MG63 (cell line): ENCODE measurements at regions not wholly inside any gene's neighbourhood (a gene's known extent, or its start where the extent isn't known, plus 50 kb on each side); places are given as distances from the start of the nearest gene placed in this dataset.

Experiments
- DNase-seq: peaks from one replicate; pipeline ENCODE4 v3.0.0-alpha.2; 2020
- H3K27me3 ChIP-seq: fragments of 250-450 bp; sonication (Bioruptor Pico); 2 replicates; pipeline ENCODE4 v1.5.1; 2020; ENCODE audit warnings: mild to moderate bottlenecking, moderate library complexity
- H3K36me3 ChIP-seq: fragments of 250-450 bp; sonication (Bioruptor Pico); 2 replicates; pipeline ENCODE4 v1.5.1; 2020; ENCODE audit warnings: mild to moderate bottlenecking, moderate library complexity
- H3K4me3 ChIP-seq: fragments of 250-450 bp; sonication (Bioruptor Pico); 2 replicates; pipeline ENCODE4 v1.5.1; 2020; ENCODE audit warnings: mild to moderate bottlenecking, moderate library complexity
- H3K9me3 ChIP-seq: fragments of 250-450 bp; sonication (Bioruptor Pico); 2 replicates; pipeline ENCODE4 v1.5.1; 2020; ENCODE audit warnings: mild to moderate bottlenecking, moderate library complexity

DNA sequence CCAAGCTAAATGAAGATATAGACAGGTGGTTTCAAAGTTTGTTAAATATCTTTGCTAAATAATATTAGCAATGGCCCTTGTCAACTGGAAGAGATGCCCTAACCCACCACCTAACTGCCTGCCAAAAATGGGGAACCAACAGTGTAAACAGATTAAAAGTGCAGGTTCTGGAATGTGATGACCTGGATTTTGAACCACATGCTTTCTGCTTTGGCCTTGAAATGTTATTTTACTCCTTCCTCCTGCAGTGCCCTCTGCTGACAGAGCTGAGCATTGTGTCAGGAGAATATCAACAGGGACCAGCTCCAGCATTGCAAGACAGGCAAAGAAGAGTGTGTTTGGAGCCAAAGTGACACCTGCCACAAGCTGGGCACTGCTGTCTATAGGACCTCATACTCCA is 226.6 kb downstream of the MYLK4 start:
- no peaks in the 10 kb centered on the region for H3K9me3 ChIP-seq
- no peaks in the 10 kb centered on the region for H3K27me3 ChIP-seq
- H3K36me3 ChIP-seq = no peaks in the 10 kb centered on the region
- DNase-seq = no peak
- H3K4me3 ChIP-seq = no peak overlapping the region

- H3K36me3 ChIP-seq = no peaks in the 10 kb centered on the region
Observed at GRCh38 chr6:2523061-2523460, 227.7 kb downstream of the MYLK4 start.

GRCh38 chr6:2522521-2522920 is 228.2 kb downstream of the MYLK4 start:
- Histone ChIP-seq H3K4me3 (no peak overlapping the region), H3K36me3 (no peaks in the 10 kb centered on the region), H3K27me3 (no peaks in the 10 kb centered on the region), H3K9me3 (no peaks in the 10 kb centered on the region)
- no peak for DNase-seq

More at GRCh38 chr6:2523061-2523460, 227.7 kb downstream of the MYLK4 start:
- Histone ChIP-seq H3K27me3 (no peaks in the 10 kb centered on the region), H3K4me3 (no peak overlapping the region), H3K9me3 (no peaks in the 10 kb centered on the region)
- DNase-seq = no peak

GRCh38 chr6:2517855-2518473 is 232.8 kb downstream of the MYLK4 start:
- Histone ChIP-seq H3K36me3 (no peaks in the 10 kb centered on the region), H3K4me3 (no peak overlapping the region), H3K9me3 (no peaks in the 10 kb centered on the region), H3K27me3 (no peaks in the 10 kb centered on the region)
- no peak for DNase-seq

DNA sequence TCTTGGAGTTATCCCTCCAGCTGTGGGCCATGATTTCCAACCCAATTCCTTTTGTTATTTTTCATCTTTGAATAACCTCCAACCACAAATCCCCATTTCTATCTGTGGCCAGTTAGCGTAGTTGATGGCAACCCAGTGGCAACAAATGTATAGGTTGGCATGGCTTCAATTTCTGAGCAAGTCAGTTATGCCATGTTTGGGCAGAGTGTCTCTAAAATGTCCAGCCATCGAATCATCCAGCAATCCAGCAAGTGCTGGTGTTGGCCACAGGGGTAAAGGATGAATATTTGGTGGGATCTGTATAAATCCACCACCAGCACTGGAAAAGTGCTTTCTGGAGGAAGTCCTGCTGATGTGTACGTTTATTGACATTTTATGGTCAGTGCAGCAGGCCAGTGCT is 233.3 kb downstream of the MYLK4 start:
- H3K27me3 ChIP-seq = no peaks in the 10 kb centered on the region
- H3K9me3 ChIP-seq = no peaks in the 10 kb centered on the region
- H3K4me3 ChIP-seq = no peak overlapping the region
- DNase-seq = no peak
- no peaks in the 10 kb centered on the region for H3K36me3 ChIP-seq

GRCh38 chr6:2516059-2516458 is 234.7 kb downstream of the MYLK4 start:
- Histone ChIP-seq H3K9me3 (no peaks in the 10 kb centered on the region), H3K4me3 (no peak overlapping the region), H3K36me3 (no peaks in the 10 kb centered on the region), H3K27me3 (no peaks in the 10 kb centered on the region)
- DNase-seq = no peak

DNA sequence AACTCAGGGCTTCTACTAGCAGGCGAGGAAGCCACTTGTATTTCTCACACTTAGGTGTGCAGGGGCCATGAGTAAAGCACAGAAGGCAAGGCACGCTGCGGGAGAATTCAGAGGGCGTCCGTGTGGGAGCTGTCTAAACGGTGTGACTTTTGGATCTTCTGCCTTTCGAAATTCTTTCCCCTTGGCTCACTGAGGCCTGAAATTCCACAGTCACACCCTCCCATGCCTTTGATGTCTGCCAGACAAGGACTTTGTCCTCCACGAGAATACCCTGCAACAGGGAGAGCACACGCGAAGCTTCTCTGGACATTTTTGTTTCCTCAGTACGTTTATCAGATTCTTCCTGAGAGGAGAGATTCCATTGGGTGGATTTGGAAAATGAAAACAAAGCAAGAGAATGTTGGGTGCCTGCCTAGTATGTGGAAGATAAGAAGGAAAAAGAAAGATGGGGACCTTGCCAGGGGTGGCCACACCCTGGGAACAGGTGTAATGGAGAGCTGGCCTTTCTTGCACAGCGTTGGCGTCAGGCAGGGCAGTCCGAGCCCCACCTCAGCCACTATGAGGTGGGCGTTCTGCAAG is 235.7 kb downstream of the MYLK4 start:
- no peak for DNase-seq
- Histone ChIP-seq H3K9me3 (no peaks in the 10 kb centered on the region), H3K36me3 (no peaks in the 10 kb centered on the region), H3K27me3 (no peaks in the 10 kb centered on the region), H3K4me3 (no peak overlapping the region)

DNA sequence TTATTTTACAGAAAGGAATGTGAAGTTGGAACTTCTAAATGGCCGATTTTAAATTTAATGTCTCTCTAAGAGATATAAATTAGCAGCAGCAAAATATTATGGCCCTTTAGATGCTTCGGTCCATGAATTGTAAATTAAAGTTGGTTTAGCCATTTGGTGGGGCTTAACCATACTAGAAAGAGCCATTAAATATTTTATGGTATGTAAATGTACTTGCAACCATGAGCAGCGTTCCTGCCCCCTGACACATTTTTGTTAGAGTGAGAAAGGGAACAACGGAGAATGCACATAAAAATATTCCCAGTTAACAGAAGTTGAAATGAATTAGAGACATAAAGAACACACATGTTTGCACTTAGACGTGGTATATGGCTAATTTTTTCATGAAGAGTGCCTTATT is 237.9 kb downstream of the MYLK4 start:
- DNase-seq = no peak
- Histone ChIP-seq H3K27me3 (no peaks in the 10 kb centered on the region), H3K9me3 (no peaks in the 10 kb centered on the region), H3K36me3 (no peaks in the 10 kb centered on the region), H3K4me3 (no peak overlapping the region)

- DNase-seq = no peak
- Histone ChIP-seq H3K27me3 (no peaks in the 10 kb centered on the region), H3K4me3 (no peak overlapping the region), H3K36me3 (no peaks in the 10 kb centered on the region), H3K9me3 (no peaks in the 10 kb centered on the region)
Observed at GRCh38 chr6:2510316-2510715, 240.4 kb downstream of the MYLK4 start.

- Histone ChIP-seq H3K27me3 (no peaks in the 10 kb centered on the region), H3K36me3 (no peaks in the 10 kb centered on the region), H3K9me3 (no peaks in the 10 kb centered on the region), H3K4me3 (no peak overlapping the region)
- no peak for DNase-seq
Observed at GRCh38 chr6:2509711-2510110, 241.0 kb downstream of the MYLK4 start.

GRCh38 chr6:2508071-2508470 is 242.7 kb downstream of the MYLK4 start:
- Histone ChIP-seq H3K27me3 (no peaks in the 10 kb centered on the region), H3K9me3 (no peaks in the 10 kb centered on the region), H3K4me3 (no peak overlapping the region), H3K36me3 (no peaks in the 10 kb centered on the region)
- DNase-seq = no peak

DNA sequence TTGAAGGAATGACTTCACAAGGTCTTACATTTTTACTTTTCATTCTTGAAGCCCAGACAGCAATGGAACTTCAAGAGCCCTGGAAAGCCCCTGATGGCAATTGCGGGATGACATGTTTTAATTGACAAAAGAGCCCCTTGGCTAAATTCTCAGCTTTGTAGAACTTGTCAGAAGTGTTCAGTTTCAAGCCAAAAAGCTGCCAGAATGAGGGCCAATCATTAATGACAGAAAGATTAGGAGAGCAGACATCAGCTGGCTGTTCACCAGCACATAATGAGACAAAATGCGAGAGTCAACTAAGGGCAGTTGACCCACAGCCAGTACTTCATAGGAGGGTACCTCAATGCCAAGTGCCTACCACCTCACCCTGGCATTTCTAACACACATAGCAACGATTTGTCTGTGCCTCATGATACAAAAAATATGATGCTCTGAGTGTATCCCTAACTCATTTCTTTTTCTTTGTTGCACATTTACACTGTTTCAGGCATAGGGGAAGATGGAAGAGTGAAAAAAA is 243.1 kb downstream of the MYLK4 start:
- H3K9me3 ChIP-seq = no peaks in the 10 kb centered on the region
- no peaks in the 10 kb centered on the region for H3K27me3 ChIP-seq
- H3K4me3 ChIP-seq = no peak overlapping the region
- no peak for DNase-seq
- no peaks in the 10 kb centered on the region for H3K36me3 ChIP-seq

DNA sequence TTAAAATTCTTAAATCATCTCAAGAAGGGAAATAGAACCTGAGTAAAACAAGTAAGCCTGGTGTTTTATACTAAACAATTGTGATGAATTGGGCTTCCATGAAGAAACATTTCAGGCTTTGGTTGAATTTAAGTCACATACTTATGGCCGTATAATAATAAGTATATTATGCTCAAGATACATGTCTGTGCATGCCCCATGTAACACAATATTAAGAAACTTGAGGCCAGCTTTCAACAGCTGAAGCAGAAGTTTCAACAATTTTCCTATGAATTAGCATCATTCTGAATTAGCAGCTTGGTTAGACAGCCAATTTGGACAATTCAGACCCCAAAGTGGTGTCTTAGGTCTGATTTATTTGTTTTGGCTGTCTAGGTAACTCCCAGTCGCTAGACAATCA is 243.7 kb downstream of the MYLK4 start:
- H3K27me3 ChIP-seq = no peaks in the 10 kb centered on the region
- DNase-seq = no peak
- no peaks in the 10 kb centered on the region for H3K36me3 ChIP-seq
- no peak overlapping the region for H3K4me3 ChIP-seq
- no peaks in the 10 kb centered on the region for H3K9me3 ChIP-seq

DNA sequence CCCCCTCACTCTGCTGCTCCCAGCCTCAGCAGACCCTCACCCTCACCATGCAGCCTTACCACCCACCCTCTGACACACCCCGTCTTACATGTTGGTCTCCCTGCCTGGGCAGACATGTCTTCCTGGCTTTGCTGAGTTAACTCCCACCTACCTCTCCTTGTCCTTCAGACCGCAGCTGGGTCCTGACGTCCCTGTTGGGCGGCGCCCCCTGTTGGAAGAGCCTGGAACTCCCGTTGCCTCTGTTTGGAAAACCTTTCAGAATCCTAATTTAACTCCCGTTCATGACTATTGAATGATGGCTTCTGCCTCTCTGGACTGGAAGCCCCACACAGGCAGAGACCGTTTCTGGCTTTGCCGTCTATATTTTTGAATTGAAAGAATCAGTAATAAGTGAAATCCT is 245.1 kb downstream of the MYLK4 start:
- Histone ChIP-seq H3K36me3 (no peaks in the 10 kb centered on the region), H3K4me3 (no peak overlapping the region), H3K9me3 (no peaks in the 10 kb centered on the region), H3K27me3 (no peaks in the 10 kb centered on the region)
- DNase-seq = no peak

- no peak for DNase-seq
- Histone ChIP-seq H3K27me3 (no peaks in the 10 kb centered on the region), H3K4me3 (no peak overlapping the region), H3K36me3 (no peaks in the 10 kb centered on the region), H3K9me3 (no peaks in the 10 kb centered on the region)
Observed at GRCh38 chr6:2504495-2505064, 246.1 kb downstream of the MYLK4 start.

DNA sequence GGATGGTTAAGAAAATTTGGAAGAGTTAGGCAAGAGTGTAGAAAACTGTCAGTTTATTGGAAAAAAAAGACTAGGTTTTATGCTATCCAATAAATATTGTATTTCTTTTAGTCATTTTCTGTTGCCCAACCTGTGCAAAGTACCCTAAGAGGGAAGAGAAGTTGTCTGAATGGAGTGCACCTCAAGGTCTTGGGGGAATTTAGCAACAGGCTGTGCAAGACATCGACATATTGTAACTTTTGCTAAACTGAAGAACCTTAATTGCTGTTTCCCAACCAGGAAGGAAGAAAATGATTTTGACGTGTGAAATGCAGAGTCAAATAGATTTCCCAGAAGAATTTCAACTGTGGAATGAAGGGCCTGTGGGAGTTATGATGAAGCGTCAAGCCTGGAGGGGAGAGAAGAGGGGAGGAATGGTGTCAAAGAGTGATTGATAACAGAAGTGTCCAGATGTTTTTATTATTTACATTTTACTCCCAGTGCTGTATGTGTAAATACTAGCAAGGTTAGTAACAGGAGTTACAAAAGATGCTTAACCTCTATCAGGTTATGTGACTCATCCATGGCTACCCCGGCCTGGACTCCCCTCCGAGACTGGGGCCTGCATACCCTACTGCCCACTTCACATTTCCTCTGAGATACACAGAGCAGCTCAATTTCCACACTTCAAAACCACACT is 246.8 kb downstream of the MYLK4 start:
- Histone ChIP-seq H3K27me3 (no peaks in the 10 kb centered on the region), H3K4me3 (no peak overlapping the region), H3K9me3 (no peaks in the 10 kb centered on the region), H3K36me3 (no peaks in the 10 kb centered on the region)
- no peak for DNase-seq

GRCh38 chr6:2502998-2503674 is 247.6 kb downstream of the MYLK4 start:
- Histone ChIP-seq H3K9me3 (no peaks in the 10 kb centered on the region), H3K36me3 (no peaks in the 10 kb centered on the region), H3K27me3 (no peaks in the 10 kb centered on the region), H3K4me3 (no peak overlapping the region)
- DNase-seq = no peak
